Stromal cell of bone marrow (primary cell): ENCODE measurements at regions not wholly inside any gene's neighbourhood (a gene's known extent, or its start where the extent isn't known, plus 50 kb on each side); places are given as distances from the start of the nearest gene placed in this dataset.

Experiments used
- DNase-seq: peaks from one replicate; pipeline ENCODE4 v3.0.0-alpha.2; 2012; ENCODE audit warnings: low read depth

- peak; percentile 16 for DNase-seq
Observed at GRCh38 chr6:119647309-119647708, 297.7 kb upstream of the MAN1A1 start.

DNA sequence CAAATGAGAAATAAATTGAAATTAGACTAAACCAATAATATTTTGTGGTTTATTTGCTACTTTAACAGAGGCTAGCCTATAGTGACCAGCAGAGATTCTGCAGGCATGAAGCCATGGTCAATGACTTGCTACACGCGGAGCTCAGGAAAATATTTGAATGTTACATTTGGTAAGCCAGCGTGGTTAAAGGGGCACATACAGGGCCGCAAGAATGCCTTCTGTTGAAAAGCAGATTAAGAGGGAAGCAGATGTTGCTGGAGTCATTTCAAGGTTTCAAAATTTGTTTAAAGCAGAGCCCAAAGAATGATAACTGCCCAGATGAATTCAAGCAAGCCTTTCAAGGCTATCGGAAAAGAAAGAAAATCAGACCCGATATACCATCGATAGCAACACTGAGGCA lies 294.3 kb upstream of the MAN1A1 start:
- DNase-seq, result no peak

DNA sequence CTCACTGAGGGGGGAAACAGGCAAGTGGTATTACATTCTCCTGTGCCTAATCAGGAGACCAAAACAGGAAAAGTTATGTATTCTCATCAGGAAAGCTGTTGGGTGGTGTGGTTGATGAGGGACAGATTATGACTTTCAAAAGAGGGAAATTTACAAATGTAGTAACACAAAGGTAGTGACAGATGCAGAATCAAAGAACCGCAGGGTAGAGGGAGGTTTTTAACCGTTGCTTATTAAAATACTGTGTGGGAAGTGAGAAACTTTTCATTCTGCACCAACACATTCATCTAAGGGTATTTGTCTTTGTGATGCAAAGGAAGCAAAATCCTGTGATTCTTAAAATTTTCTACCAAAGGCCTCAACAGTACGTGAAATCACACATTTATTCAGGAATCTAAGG lies 288.2 kb upstream of the MAN1A1 start:
- DNase-seq, result no peak

- no peak for DNase-seq
Observed at GRCh38 chr6:119636060-119636459, 286.5 kb upstream of the MAN1A1 start.

DNA sequence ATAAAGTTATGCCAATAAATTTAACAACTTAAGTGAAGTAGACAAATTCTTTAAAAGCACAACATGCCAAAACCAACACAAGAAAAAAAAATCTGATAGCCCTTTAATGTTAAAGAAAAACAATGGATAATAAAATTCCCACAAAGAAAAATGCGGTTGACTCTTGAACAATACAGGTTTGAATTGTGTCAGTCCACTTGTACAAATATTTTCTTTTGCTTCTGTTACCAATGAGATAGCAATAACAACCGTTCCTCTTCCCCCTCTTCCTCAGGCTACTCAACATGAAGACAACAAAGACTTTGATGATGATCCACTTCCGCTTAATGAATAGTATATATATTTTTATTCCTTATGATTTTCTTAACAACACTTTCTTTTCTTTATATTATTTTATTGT lies 283.9 kb upstream of the MAN1A1 start:
- no peak for DNase-seq

GRCh38 chr6:119630561-119631192 lies 281.1 kb upstream of the MAN1A1 start:
- no peak for DNase-seq

DNA sequence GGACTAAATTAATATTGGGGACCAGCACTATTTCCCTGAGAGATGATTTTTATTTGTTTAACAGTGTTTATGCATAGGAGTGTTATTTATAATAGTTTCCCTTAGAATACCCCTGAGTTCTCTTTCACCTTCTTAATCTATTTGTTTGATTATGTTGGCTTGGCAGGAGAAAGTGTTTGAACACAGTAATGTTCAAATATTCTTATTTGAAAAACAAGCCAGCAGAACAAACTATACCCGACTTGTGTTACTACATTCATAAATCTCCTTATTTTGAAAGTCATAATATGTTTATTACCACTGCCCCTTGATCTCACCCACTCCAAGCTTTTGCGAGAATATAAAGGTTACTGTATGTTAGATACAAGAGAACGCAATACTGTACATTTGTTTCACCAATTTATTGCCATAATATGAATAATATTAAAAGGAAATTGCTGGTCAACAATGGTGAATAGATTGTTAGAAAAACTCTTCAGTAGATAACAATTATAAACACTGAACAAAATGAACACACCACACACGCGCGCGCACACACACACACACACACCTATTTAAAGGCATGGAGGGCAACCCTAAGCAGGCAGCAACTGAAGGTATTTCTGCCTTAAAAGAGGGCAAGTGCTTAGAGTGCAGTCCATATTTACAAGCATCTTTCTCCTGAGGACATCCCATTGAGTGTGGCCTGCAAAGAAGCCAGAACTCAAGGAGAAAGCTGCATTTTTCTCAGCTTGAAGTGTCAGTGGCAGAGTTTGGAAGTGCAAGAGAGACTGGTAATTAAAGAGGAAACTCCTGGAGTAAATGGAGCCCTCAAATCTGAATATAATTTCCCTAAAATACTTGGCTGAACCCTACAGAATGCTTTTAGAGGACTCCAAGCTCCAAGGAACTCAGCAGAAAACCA lies 279.4 kb upstream of the MAN1A1 start:
- DNase-seq, result no peak

GRCh38 chr6:119627908-119628669 lies 278.5 kb upstream of the MAN1A1 start:
- DNase-seq, result peak; percentile 27

DNA sequence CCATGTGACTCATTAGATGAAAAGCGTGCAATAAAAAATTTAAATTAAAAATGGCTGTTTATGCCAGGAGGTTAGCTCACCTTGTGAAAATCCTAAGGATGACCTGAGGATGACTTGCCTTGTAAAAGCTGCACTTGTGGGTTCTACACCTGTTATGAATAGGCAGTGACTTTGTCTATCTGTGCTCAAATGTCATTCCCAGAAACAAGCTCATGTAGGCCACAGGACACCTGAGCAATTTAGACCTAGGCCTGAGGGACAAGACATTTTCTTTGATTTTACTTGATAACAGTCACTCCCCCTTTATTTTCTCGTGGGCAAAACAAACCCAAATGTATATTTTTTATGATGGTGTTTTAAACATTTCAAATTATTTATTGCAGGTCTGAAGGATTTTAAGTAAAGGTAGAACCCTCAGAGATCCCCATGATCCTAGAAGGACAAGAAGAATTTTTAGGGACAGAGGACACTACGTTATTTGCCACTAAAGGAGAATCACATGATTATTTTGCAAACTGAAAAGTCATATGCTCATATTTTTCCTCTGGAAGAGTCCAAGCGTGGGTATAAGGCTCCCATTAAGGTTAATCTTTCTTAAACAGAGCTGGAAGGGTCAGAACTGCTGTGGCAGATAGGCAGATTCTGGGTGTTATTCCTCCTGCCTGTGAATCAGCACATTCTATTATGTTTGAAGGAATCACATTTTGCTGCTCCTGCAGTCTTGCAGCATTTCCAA lies 277.5 kb upstream of the MAN1A1 start:
- DNase-seq, result no peak

DNA sequence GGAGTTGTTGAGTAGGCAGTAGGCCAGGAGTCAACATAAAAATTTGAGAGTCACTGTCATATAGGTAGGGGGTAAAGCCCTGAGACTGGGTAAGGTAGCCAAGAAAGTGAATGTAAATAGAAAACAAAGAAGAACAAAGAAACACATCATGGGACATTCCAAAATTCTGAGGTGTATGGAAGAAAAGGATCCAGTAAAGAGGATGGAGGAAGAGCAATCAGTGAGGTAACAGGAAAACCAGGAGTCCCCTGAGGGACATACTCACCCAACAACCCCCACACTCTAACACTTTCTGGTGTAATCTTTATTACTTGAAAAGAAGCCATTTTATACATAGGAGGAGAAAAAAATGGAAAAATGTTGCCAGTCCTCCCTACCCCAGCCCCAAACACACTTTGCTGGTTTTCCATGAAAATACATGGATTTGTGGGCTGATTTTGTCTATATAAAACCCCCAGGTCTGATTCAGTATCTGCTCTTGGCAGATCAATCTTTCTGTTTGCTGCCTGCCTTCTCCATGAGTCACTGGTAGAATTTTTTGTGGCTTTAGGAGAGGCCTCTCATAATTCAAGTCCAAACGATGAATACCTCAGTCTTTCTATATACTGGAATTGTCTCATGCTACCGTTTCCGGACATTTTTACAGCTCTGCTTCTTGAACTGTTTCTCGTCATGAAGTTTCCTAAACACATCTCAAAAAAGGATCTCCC lies 271.4 kb upstream of the MAN1A1 start:
- DNase-seq, result peak; percentile 77

GRCh38 chr6:119614138-119614537 lies 264.6 kb upstream of the MAN1A1 start:
- no peak for DNase-seq

GRCh38 chr6:119612911-119613381 lies 263.4 kb upstream of the MAN1A1 start:
- DNase-seq, result peak; percentile 16

DNA sequence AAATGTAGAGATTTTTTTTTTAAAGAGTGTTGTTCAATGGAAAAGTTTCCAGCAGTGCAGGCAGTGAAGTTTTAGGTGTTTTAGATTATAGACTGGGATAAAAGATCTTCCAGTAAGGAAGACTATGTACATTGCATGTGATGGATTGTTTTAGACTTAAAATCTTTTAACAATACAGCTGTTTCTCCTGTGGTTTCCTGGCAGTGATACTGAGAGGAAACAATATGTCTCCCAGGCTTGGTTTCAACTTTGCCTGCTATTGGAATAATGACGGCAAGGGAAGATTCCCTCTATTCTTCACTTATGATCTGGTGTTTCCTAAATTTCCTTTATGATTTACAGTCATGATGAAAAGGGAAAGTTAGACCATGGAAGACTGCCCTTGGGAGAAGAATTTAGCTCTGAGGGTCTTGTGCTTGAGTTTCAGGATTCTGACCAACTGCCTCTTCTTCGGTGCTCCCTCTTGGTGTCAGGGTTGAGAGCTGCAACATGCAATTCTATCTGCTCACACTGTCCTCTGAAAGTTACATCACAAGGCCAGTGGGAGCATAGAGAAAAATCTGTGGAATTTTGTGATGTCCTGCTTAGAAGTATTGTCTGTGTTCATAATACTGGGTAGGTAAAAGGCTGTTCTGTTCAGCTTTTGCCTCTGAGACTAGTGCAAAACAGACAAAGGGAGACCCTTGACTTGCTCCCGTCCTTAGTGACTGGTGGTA lies 262.8 kb upstream of the MAN1A1 start:
- no peak for DNase-seq

DNA sequence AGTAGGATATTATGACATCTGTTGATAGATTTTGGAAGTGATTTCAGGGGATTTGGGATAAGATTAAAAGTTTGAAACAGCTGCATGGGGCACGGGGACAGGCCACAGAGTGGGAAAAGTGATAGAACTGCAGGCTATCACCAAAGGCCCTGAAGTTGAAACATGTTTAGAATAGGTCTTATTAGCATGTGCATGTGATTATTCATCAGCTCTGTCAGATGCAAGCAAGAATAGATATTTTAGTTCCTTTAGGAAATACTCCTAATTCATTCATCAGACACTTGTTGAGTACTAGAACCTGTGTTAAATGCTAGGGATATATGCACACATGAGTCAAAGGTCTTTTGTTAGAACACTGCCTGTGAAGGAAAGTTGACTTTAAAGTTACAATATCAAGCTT lies 261.2 kb upstream of the MAN1A1 start:
- no peak for DNase-seq

GRCh38 chr6:119610265-119610664 lies 260.7 kb upstream of the MAN1A1 start:
- no peak for DNase-seq

- DNase-seq, result no peak
Observed at GRCh38 chr6:119609865-119610264, 260.3 kb upstream of the MAN1A1 start.

DNA sequence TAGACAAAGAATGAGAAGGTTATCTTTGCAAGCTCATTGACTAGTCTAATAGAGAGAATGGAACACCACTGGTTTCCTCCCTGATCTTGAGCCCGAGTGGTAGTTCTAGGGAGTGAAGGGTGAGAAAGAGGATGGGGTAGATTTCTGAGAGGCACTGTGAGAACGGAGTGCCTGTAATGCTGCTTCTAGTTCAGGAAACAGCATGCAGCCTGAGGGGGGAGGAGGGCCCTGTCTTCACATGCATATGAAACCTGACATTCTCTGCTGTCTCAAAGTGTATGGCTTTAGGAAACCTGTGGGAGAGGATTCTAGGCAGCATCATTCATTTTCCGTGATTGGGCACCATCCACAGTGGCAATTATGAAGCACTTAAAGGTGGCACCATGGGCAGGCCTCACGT lies 259.4 kb upstream of the MAN1A1 start:
- DNase-seq, result no peak

- no peak for DNase-seq
Observed at GRCh38 chr6:119604124-119604523, 254.6 kb upstream of the MAN1A1 start.

DNA sequence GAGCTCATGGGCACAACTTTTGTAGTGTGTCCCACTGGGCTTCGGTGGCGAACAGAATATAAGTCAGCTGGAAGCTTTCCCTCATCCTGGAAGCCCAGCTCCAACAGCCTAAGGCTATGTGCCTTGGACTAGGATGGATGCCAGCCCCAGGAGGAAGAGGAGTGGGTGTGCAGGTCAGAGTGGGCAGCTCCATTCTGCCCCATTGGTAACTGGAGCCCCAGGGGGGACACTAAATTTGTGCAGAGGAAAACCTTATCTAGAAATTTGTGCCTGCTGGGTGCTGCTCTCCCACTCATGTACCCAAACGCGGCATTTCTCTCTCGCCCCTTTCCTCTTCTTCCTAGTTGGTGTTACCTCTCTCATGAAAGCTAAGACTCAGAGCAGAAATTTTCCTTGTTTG lies 253.9 kb upstream of the MAN1A1 start:
- no peak for DNase-seq
